ENCODE measurements at regions not wholly inside any gene's neighbourhood (a gene's known extent, or its start where the extent isn't known, plus 50 kb on each side); places are given as distances from the start of the nearest gene placed in this dataset.

DNA sequence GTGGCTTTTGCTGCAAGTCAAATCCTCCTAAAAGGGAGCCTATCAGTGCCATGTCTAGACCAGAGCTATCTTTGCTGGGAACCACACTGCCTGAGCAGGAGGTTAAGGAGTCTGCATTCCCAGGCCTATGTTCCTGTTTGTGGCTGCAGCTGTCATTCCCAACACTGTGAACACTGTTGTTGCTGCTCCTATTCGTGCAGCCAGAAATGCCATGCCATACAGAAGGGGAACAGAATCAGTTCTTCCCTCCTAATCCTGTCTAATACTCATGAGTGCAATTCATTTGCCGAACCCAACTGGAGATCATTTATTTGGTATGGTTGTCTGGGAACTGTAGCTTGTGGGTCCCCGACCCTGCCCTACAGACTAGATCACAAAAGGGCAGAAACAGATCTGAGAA is 406.5 kb upstream of the GJE1 start:
- intact Hi-C loops (cut with DNase I) = no loop called here
- TF ChIP-seq POLR2AphosphoS5 (IDR thresholded peaks at IDR 0.05) (no peak), POLR2A (IDR thresholded peaks at IDR 0.05) (no peak)

DNA sequence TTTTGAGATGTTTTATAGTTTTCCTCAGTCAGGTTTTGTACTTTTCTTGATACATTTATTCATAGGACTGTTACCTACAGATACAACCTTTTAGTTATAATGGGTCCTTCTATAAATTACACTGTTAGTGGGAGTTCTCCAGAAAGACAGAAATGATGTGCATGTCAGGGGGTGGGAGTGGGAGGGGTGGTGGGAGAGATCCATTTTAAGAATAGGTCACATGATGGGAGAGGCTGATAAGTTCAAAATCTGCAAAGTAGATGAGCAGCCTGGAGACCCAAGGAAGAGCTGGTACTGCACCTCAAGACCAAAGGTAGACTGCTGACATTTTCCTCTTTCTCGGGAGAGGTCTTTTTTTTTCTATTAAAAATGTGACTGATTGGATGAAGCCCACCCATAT is 408.0 kb upstream of the GJE1 start:
- WGBS = 81% methylated on average over 1 of the region's 1 CpG
- no peak for TF ChIP-seq POLR2A (IDR thresholded peaks at IDR 0.05)
- TF ChIP-seq POLR2AphosphoS5 (IDR thresholded peaks at IDR 0.05) = no peak
- TF ChIP-seq, protein P1, sequence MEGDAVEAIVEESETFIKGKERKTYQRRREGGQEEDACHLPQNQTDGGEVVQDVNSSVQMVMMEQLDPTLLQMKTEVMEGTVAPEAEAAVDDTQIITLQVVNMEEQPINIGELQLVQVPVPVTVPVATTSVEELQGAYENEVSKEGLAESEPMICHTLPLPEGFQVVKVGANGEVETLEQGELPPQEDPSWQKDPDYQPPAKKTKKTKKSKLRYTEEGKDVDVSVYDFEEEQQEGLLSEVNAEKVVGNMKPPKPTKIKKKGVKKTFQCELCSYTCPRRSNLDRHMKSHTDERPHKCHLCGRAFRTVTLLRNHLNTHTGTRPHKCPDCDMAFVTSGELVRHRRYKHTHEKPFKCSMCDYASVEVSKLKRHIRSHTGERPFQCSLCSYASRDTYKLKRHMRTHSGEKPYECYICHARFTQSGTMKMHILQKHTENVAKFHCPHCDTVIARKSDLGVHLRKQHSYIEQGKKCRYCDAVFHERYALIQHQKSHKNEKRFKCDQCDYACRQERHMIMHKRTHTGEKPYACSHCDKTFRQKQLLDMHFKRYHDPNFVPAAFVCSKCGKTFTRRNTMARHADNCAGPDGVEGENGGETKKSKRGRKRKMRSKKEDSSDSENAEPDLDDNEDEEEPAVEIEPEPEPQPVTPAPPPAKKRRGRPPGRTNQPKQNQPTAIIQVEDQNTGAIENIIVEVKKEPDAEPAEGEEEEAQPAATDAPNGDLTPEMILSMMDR (IDR thresholded peaks at IDR 0.05) = no peak
- H3K4me1 ChIP-seq (replicated peaks) = no peaks in the 10 kb centered on the region
- H3K27me3 ChIP-seq (replicated peaks; ENCODE audit: insufficient read depth) = no peaks in the 10 kb centered on the region
- no peak for DNase-seq (ENCODE audit: low spot score)
- H3K36me3 ChIP-seq = no peaks in the 10 kb centered on the region
- intact Hi-C loops (cut with DNase I) = no loop called here
- H3K4me3 ChIP-seq = no peak overlapping the region
- no peak overlapping the region for H3K27ac ChIP-seq
- H3K9me3 ChIP-seq = no peaks in the 10 kb centered on the region

More for the DNA sequence above, 406.5 kb upstream of the GJE1 start:
- Histone ChIP-seq H3K27me3 (replicated peaks; ENCODE audit: insufficient read depth) (no peaks in the 10 kb centered on the region), H3K36me3 (no peaks in the 10 kb centered on the region), H3K4me3 (no peak overlapping the region), H3K4me1 (replicated peaks) (no peaks in the 10 kb centered on the region), H3K9me3 (no peaks in the 10 kb centered on the region), H3K27ac (no peak overlapping the region)
- DNase-seq (ENCODE audit: low spot score) = no peak
- 90% methylated on average over 3 of the region's 3 CpGs for WGBS

DNA sequence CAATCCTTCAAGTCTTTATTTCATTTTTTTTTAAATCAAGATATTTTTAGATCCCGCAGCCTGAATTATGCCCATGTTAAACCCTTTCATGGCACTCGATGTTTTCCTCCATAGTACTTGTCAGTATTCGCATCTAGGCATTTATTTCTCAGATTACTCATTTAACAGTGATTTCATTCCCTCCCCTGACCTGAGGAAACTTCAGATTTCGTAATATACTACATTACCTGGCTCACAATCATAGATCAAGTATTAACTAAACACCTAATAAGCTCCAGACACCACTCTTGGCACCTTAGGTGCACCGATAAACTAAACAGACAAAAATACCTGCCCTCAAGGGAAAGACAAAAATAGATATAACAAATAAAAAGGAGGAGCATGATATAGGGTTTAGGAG is 413.2 kb upstream of the GJE1 start:
- Histone ChIP-seq H3K27me3 (replicated peaks; ENCODE audit: insufficient read depth) (no peaks in the 10 kb centered on the region), H3K9me3 (no peaks in the 10 kb centered on the region), H3K27ac (no peak overlapping the region), H3K4me3 (no peak overlapping the region), H3K36me3 (no peaks in the 10 kb centered on the region), H3K4me1 (replicated peaks) (no peaks in the 10 kb centered on the region)
- TF ChIP-seq, protein P1 (IDR thresholded peaks at IDR 0.05) = no peak
- TF ChIP-seq POLR2A (IDR thresholded peaks at IDR 0.05) = no peak
- no peak for TF ChIP-seq POLR2AphosphoS5 (IDR thresholded peaks at IDR 0.05)
- WGBS = 84% methylated on average over 5 of the region's 5 CpGs
- DNase-seq (ENCODE audit: low spot score) = no peak
- intact Hi-C loops (cut with DNase I) = no loop called here

DNA sequence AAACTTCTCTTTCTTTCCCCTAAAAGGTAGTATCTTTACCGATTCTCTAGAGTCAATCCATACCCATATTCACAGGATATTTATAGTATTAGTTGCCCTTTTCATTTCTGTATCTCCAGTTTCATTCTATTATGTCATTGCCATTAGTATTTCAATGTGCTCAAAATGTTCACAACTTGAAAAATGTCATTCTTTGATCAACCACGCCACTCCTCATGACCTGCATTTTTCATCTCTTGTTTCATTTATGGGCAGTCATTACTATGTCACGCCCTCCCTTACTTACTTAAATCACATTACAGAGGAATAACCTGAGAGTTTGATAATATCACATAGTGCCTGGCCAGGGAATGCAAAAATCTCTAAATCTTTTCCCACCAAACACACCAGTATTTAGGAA is 427.3 kb upstream of the GJE1 start:
- Histone ChIP-seq H3K4me1 (replicated peaks) (no peaks in the 10 kb centered on the region), H3K27ac (no peak overlapping the region), H3K4me3 (no peak overlapping the region), H3K27me3 (replicated peaks; ENCODE audit: insufficient read depth) (no peaks in the 10 kb centered on the region), H3K36me3 (no peaks in the 10 kb centered on the region), H3K9me3 (no peaks in the 10 kb centered on the region)
- no peak for DNase-seq (ENCODE audit: low spot score)
- intact Hi-C loops (cut with DNase I) = no loop called here
- WGBS = 64% methylated on average over 3 of the region's 3 CpGs
- TF ChIP-seq, protein P1 (IDR thresholded peaks at IDR 0.05) = no peak
- TF ChIP-seq POLR2A (IDR thresholded peaks at IDR 0.05) (no peak), POLR2AphosphoS5 (IDR thresholded peaks at IDR 0.05) (no peak)

DNA sequence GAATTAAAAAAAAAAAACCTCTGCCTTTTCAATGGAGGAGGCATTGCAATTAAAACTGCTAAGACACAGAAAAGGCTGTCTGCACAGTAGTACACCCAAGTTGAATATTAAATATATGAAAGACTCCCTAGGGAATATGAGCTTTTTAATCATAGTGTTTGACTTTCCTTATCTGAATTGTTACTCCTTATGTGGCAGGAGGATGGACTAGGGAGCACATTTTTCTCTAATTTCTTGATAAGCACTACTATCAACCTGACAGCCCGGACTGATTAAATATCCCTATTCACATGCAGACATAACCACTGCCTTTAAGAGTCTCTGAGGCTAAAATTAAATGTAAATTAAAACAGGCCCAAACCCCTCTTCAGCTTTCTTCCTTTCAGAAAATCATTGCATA is 428.6 kb upstream of the GJE1 start:
- DNase-seq (ENCODE audit: low spot score) = no peak
- Histone ChIP-seq H3K27me3 (replicated peaks; ENCODE audit: insufficient read depth) (no peaks in the 10 kb centered on the region), H3K4me3 (no peak overlapping the region), H3K27ac (no peak overlapping the region), H3K4me1 (replicated peaks) (no peaks in the 10 kb centered on the region), H3K36me3 (no peaks in the 10 kb centered on the region), H3K9me3 (no peaks in the 10 kb centered on the region)
- TF ChIP-seq POLR2AphosphoS5 (IDR thresholded peaks at IDR 0.05) (no peak), POLR2A (IDR thresholded peaks at IDR 0.05) (no peak)
- TF ChIP-seq, protein P1 (IDR thresholded peaks at IDR 0.05) = no peak
- intact Hi-C loops (cut with DNase I) = no loop called here
- 62% methylated on average over 1 of the region's 1 CpG for WGBS
